ENCODE measurements at regions not wholly inside any gene's neighbourhood (a gene's known extent, or its start where the extent isn't known, plus 50 kb on each side); places are given as distances from the start of the nearest gene placed in this dataset.

- no peaks in the 10 kb centered on the region for H3K36me3 ChIP-seq (ENCODE audit: insufficient read depth, insufficient read length, low read length)
- H3K4me3 ChIP-seq (ENCODE audit: insufficient read length, low read depth), result no peak overlapping the region
- no peak overlapping the region for H3K9ac ChIP-seq (ENCODE audit: insufficient read length, low read depth)
- H3K27me3 ChIP-seq (ENCODE audit: insufficient read depth, insufficient read length), result no peaks in the 10 kb centered on the region
- TF ChIP-seq SUZ12 (IDR thresholded peaks at IDR 0.05; ENCODE audit: extremely low read depth, insufficient read depth, insufficient read length) (no peak), YY1 (IDR thresholded peaks at IDR 0.05; ENCODE audit: insufficient read depth, insufficient read length) (no peak), ZNF274 (IDR thresholded peaks at IDR 0.05; ENCODE audit: low read depth, low read length) (no peak)
- no peak for DNase-seq (ENCODE audit: low read depth, low spot score)
- H3K9me3 ChIP-seq (ENCODE audit: insufficient read depth, low read length), result peaks cover 10% of the 10 kb centered on the region; the same call in 1 of the 2 replicates
- peaks cover 8% of the 10 kb centered on the region for H3K4me1 ChIP-seq (ENCODE audit: insufficient read depth, insufficient read length)
Measured at GRCh38 chr7:98479318-98479717, 78.4 kb upstream of the BAIAP2L1 start.

- TF ChIP-seq ZNF274 (IDR thresholded peaks at IDR 0.05; ENCODE audit: low read depth, low read length) (no peak), YY1 (IDR thresholded peaks at IDR 0.05; ENCODE audit: insufficient read depth, insufficient read length) (no peak), SUZ12 (IDR thresholded peaks at IDR 0.05; ENCODE audit: extremely low read depth, insufficient read depth, insufficient read length) (no peak)
- Histone ChIP-seq H3K9me3 (ENCODE audit: insufficient read depth, low read length) (peaks cover 2% of the 10 kb centered on the region; the same call in 1 of the 2 replicates), H3K4me3 (ENCODE audit: insufficient read length, low read depth) (no peak overlapping the region), H3K36me3 (ENCODE audit: insufficient read depth, insufficient read length, low read length) (no peaks in the 10 kb centered on the region), H3K9ac (ENCODE audit: insufficient read length, low read depth) (no peak overlapping the region), H3K4me1 (ENCODE audit: insufficient read depth, insufficient read length) (peaks cover 5% of the 10 kb centered on the region), H3K27me3 (ENCODE audit: insufficient read depth, insufficient read length) (no peaks in the 10 kb centered on the region)
- DNase-seq (ENCODE audit: low read depth, low spot score), result no peak
Measured at GRCh38 chr7:98475352-98475751, 74.5 kb upstream of the BAIAP2L1 start.

- H3K9me3 ChIP-seq (ENCODE audit: insufficient read depth, low read length), result no peaks in the 10 kb centered on the region; the same call in 1 of the 2 replicates
- DNase-seq (ENCODE audit: low read depth, low spot score), result no peak
- TF ChIP-seq YY1 (IDR thresholded peaks at IDR 0.05; ENCODE audit: insufficient read depth, insufficient read length) (no peak), SUZ12 (IDR thresholded peaks at IDR 0.05; ENCODE audit: extremely low read depth, insufficient read depth, insufficient read length) (no peak), ZNF274 (IDR thresholded peaks at IDR 0.05; ENCODE audit: low read depth, low read length) (no peak)
- no peaks in the 10 kb centered on the region for H3K36me3 ChIP-seq (ENCODE audit: insufficient read depth, insufficient read length, low read length)
- no peaks in the 10 kb centered on the region for H3K27me3 ChIP-seq (ENCODE audit: insufficient read depth, insufficient read length)
- H3K4me1 ChIP-seq (ENCODE audit: insufficient read depth, insufficient read length), result peaks cover 5% of the 10 kb centered on the region
- no peak overlapping the region for H3K4me3 ChIP-seq (ENCODE audit: insufficient read length, low read depth)
- H3K9ac ChIP-seq (ENCODE audit: insufficient read length, low read depth), result no peak overlapping the region
Measured at GRCh38 chr7:98474558-98474957, 73.7 kb upstream of the BAIAP2L1 start.

- Histone ChIP-seq H3K36me3 (ENCODE audit: insufficient read depth, insufficient read length, low read length) (no peaks in the 10 kb centered on the region), H3K9ac (ENCODE audit: insufficient read length, low read depth) (no peak overlapping the region), H3K4me3 (ENCODE audit: insufficient read length, low read depth) (no peak overlapping the region), H3K9me3 (ENCODE audit: insufficient read depth, low read length) (peaks cover 12% of the 10 kb centered on the region; the same call in 1 of the 2 replicates), H3K27me3 (ENCODE audit: insufficient read depth, insufficient read length) (no peaks in the 10 kb centered on the region), H3K4me1 (ENCODE audit: insufficient read depth, insufficient read length) (peaks cover 5% of the 10 kb centered on the region)
- DNase-seq (ENCODE audit: low read depth, low spot score), result no peak
- no peak for TF ChIP-seq ZNF274 (IDR thresholded peaks at IDR 0.05; ENCODE audit: low read depth, low read length)
- TF ChIP-seq SUZ12 (IDR thresholded peaks at IDR 0.05; ENCODE audit: extremely low read depth, insufficient read depth, insufficient read length), result no peak
- TF ChIP-seq YY1 (IDR thresholded peaks at IDR 0.05; ENCODE audit: insufficient read depth, insufficient read length), result no peak
Measured at GRCh38 chr7:98472521-98472954, 71.6 kb upstream of the BAIAP2L1 start.

- TF ChIP-seq SUZ12 (IDR thresholded peaks at IDR 0.05; ENCODE audit: extremely low read depth, insufficient read depth, insufficient read length), result no peak
- TF ChIP-seq ZNF274 (IDR thresholded peaks at IDR 0.05; ENCODE audit: low read depth, low read length), result no peak
- no peak for TF ChIP-seq YY1 (IDR thresholded peaks at IDR 0.05; ENCODE audit: insufficient read depth, insufficient read length)
- H3K27me3 ChIP-seq (ENCODE audit: insufficient read depth, insufficient read length), result no peaks in the 10 kb centered on the region
- H3K36me3 ChIP-seq (ENCODE audit: insufficient read depth, insufficient read length, low read length), result no peaks in the 10 kb centered on the region
- no peak overlapping the region for H3K4me3 ChIP-seq (ENCODE audit: insufficient read length, low read depth)
- DNase-seq (ENCODE audit: low read depth, low spot score), result peak; percentile 46
- H3K9ac ChIP-seq (ENCODE audit: insufficient read length, low read depth), result no peak overlapping the region
- peaks cover 2% of the 10 kb centered on the region for H3K4me1 ChIP-seq (ENCODE audit: insufficient read depth, insufficient read length)
- peaks cover 15% of the 10 kb centered on the region; the same call in 1 of the 2 replicates for H3K9me3 ChIP-seq (ENCODE audit: insufficient read depth, low read length)
Measured at GRCh38 chr7:98470485-98471240, 69.8 kb upstream of the BAIAP2L1 start.

GRCh38 chr7:98469088-98469487, 68.2 kb upstream of the BAIAP2L1 start:
- Histone ChIP-seq H3K9ac (ENCODE audit: insufficient read length, low read depth) (no peak overlapping the region), H3K9me3 (ENCODE audit: insufficient read depth, low read length) (peaks cover 15% of the 10 kb centered on the region; the same call in 1 of the 2 replicates), H3K36me3 (ENCODE audit: insufficient read depth, insufficient read length, low read length) (no peaks in the 10 kb centered on the region), H3K4me1 (ENCODE audit: insufficient read depth, insufficient read length) (no peaks in the 10 kb centered on the region), H3K27me3 (ENCODE audit: insufficient read depth, insufficient read length) (no peaks in the 10 kb centered on the region), H3K4me3 (ENCODE audit: insufficient read length, low read depth) (no peak overlapping the region)
- DNase-seq (ENCODE audit: low read depth, low spot score), result no peak
- TF ChIP-seq YY1 (IDR thresholded peaks at IDR 0.05; ENCODE audit: insufficient read depth, insufficient read length), result no peak
- no peak for TF ChIP-seq SUZ12 (IDR thresholded peaks at IDR 0.05; ENCODE audit: extremely low read depth, insufficient read depth, insufficient read length)
- TF ChIP-seq ZNF274 (IDR thresholded peaks at IDR 0.05; ENCODE audit: low read depth, low read length), result no peak

- Histone ChIP-seq H3K4me3 (ENCODE audit: insufficient read length, low read depth) (no peak overlapping the region), H3K27me3 (ENCODE audit: insufficient read depth, insufficient read length) (no peaks in the 10 kb centered on the region), H3K9me3 (ENCODE audit: insufficient read depth, low read length) (peaks cover 15% of the 10 kb centered on the region; the same call in 1 of the 2 replicates), H3K36me3 (ENCODE audit: insufficient read depth, insufficient read length, low read length) (no peaks in the 10 kb centered on the region), H3K4me1 (ENCODE audit: insufficient read depth, insufficient read length) (no peaks in the 10 kb centered on the region), H3K9ac (ENCODE audit: insufficient read length, low read depth) (no peak overlapping the region)
- TF ChIP-seq SUZ12 (IDR thresholded peaks at IDR 0.05; ENCODE audit: extremely low read depth, insufficient read depth, insufficient read length) (no peak), ZNF274 (IDR thresholded peaks at IDR 0.05; ENCODE audit: low read depth, low read length) (no peak), YY1 (IDR thresholded peaks at IDR 0.05; ENCODE audit: insufficient read depth, insufficient read length) (no peak)
- no peak for DNase-seq (ENCODE audit: low read depth, low spot score)
Measured at GRCh38 chr7:98467570-98468312, 66.9 kb upstream of the BAIAP2L1 start.
